ENCODE measurements at regions not wholly inside any gene's neighbourhood (a gene's known extent, or its start where the extent isn't known, plus 50 kb on each side); places are given as distances from the start of the nearest gene placed in this dataset.

GRCh38 chr6:90347411-90347851, 50.8 kb upstream of the BACH2 start:
- TF ChIP-seq, protein P1, sequence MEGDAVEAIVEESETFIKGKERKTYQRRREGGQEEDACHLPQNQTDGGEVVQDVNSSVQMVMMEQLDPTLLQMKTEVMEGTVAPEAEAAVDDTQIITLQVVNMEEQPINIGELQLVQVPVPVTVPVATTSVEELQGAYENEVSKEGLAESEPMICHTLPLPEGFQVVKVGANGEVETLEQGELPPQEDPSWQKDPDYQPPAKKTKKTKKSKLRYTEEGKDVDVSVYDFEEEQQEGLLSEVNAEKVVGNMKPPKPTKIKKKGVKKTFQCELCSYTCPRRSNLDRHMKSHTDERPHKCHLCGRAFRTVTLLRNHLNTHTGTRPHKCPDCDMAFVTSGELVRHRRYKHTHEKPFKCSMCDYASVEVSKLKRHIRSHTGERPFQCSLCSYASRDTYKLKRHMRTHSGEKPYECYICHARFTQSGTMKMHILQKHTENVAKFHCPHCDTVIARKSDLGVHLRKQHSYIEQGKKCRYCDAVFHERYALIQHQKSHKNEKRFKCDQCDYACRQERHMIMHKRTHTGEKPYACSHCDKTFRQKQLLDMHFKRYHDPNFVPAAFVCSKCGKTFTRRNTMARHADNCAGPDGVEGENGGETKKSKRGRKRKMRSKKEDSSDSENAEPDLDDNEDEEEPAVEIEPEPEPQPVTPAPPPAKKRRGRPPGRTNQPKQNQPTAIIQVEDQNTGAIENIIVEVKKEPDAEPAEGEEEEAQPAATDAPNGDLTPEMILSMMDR (conservative IDR thresholded peaks at IDR 0.05 in 1 of 2, IDR thresholded peaks at IDR 0.05 in 1 of 2; ENCODE audit: extremely low read depth in 1 of 2, insufficient read depth in 1 of 2, low read depth in 1 of 2, low read length in 2 of 2), result no peak
- no peak for TF ChIP-seq EZH2 (IDR thresholded peaks at IDR 0.05; ENCODE audit: borderline replicate concordance, low read length)

All from mammary epithelial cell (primary cell).